ENCODE measurements at regions not wholly inside any gene's neighbourhood (a gene's known extent, or its start where the extent isn't known, plus 50 kb on each side); places are given as distances from the start of the nearest gene placed in this dataset.
"Not testable (repeated sequence)": the region's sequence is repeated elsewhere in the genome, so short reads cannot be mapped to it uniquely, and the experiment has no call there.

DNA sequence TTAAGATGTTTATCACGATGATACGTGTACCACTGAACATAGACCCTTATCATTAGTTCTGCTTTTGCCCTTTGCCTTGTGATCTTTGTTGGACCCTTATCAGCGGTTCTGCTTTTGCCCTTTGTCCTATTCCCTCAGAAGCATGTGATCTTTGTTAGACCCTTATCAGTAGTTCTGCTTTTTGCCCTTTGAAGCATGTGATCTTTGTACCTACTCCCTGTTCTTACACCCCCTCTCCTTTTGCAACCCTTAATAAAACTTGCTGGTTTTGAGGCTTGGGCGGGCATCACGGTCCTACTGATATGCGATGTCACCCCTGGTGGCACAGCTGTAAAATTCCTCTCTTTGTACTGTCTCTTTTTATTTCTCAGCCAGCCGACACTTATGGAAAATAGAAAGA, 117.0 kb downstream of the SDHAF3 start:
- 56 to 70% (median 63%) methylated on average over 7 of the region's 7 CpGs for WGBS, 5 donors
- H3K27me3 ChIP-seq; intact Hi-C loops (cut with DNase I; ENCODE audit: low total_unique reads); H3K4me1 ChIP-seq; H3K27ac ChIP-seq; H3K4me3 ChIP-seq; H3K36me3 ChIP-seq; DNase-seq: not testable (repeated sequence)
- peaks cover 0 to 55% (median 42%) of the 10 kb centered on the region in 4 donors for H3K9me3 ChIP-seq

DNA sequence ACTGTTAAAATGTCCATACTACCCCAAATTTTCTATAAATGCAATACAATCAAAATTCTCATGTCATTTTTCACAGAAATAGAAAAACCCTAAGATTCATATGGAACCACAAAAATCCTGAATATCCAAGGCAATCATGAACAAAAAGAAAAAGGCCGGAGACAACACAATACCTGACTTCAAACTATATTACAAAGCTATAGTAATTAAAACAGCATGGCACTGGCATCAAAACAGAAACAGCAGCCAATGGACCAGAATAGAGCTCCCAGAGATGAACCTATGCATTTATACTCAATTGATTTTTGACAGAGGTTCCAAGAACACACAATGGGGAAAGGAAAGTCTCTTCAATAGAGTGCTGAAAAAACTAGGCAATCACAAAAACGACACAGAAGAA, 128.8 kb downstream of the SDHAF3 start:
- DNase-seq = no peak
- no peak overlapping the region for H3K4me3 ChIP-seq
- H3K4me1 ChIP-seq = no peaks in the 10 kb centered on the region
- intact Hi-C loops (cut with DNase I; ENCODE audit: low total_unique reads) = no loop called here
- peaks cover 0 to 32% (median 20%) of the 10 kb centered on the region in 4 donors for H3K9me3 ChIP-seq
- TF ChIP-seq EP300 (IDR thresholded peaks at IDR 0.05) (no peak), POLR2AphosphoS5 (IDR thresholded peaks at IDR 0.05) (no peak), POLR2A (IDR thresholded peaks at IDR 0.05) (no peak)
- TF ChIP-seq, protein P1, sequence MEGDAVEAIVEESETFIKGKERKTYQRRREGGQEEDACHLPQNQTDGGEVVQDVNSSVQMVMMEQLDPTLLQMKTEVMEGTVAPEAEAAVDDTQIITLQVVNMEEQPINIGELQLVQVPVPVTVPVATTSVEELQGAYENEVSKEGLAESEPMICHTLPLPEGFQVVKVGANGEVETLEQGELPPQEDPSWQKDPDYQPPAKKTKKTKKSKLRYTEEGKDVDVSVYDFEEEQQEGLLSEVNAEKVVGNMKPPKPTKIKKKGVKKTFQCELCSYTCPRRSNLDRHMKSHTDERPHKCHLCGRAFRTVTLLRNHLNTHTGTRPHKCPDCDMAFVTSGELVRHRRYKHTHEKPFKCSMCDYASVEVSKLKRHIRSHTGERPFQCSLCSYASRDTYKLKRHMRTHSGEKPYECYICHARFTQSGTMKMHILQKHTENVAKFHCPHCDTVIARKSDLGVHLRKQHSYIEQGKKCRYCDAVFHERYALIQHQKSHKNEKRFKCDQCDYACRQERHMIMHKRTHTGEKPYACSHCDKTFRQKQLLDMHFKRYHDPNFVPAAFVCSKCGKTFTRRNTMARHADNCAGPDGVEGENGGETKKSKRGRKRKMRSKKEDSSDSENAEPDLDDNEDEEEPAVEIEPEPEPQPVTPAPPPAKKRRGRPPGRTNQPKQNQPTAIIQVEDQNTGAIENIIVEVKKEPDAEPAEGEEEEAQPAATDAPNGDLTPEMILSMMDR (IDR thresholded peaks at IDR 0.05) = no peak
- 52 to 88% (median 76%) methylated on average over 2 of the region's 2 CpGs for WGBS, 5 donors
- H3K27ac ChIP-seq = no peak overlapping the region
- H3K27me3 ChIP-seq = no peaks in the 10 kb centered on the region
- H3K36me3 ChIP-seq = no peaks in the 10 kb centered on the region

DNA sequence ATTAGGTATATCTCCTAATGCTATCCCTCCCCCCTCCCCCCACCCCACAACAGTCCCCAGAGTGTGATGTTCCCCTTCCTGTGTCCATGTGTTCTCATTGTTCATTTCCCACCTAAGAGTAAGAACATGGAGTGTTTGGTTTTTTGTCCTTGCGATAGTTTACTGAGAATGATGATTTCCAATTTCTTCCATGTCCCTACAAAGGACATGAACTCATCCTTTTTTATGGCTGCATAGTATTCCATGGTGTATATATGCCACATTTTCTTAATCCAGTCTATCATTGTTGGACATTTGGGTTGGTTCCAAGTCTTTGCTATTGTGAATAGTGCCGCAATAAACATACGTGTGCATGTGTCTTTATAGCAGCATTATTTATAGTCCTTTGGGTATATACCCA, 140.7 kb downstream of the SDHAF3 start:
- H3K36me3 ChIP-seq; H3K27me3 ChIP-seq; H3K4me1 ChIP-seq; H3K9me3 ChIP-seq; DNase-seq; H3K4me3 ChIP-seq; H3K27ac ChIP-seq; intact Hi-C loops (cut with DNase I; ENCODE audit: low total_unique reads): not testable (repeated sequence)
- WGBS, 5 donors = 75 to 100% (median 89%) methylated on average over 1 of the region's 3 CpGs

DNA sequence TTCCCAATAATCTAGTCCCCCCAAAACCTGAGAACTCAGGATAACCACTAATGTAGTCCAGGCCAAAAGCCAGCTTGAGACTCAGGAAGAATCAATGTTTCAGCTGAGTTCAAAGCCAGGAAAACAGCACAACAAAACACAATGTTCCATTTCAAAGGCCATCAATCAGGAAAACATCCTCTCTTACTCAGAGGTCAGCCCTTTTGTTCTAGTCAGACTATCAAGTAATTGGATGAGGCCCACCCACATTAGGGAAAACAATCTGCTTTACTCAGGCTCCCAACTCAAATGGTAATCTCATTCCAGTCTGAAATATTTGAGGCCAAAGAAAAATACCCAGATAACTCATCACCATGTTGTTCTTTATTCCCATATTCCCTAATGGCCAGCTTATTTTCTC, 152.2 kb downstream of the SDHAF3 start:
- no peak overlapping the region for H3K27ac ChIP-seq
- intact Hi-C loops (cut with DNase I; ENCODE audit: low total_unique reads) = no loop called here

DNA sequence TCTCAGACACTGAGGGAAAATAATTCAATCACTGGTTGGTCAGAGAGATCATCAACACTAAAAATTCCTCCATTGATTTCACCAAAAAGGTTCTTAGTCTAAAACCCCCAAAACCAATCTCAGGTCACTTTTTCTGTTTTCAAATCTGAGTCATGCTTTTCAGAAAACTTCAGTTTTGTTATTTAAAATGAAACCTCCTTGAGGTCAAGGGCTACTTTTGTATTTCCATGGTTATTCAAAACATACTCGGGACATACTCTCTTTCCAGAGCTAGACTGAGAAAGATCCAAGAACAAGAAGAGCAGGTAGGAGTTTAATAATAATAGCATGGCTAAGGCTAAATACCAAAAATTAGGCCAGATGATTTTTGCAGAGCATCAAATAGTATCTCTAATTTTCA, 152.8 kb downstream of the SDHAF3 start:
- no peaks in the 10 kb centered on the region for H3K27me3 ChIP-seq
- intact Hi-C loops (cut with DNase I; ENCODE audit: low total_unique reads) = no loop called here
- no peak for TF ChIP-seq POLR2A (IDR thresholded peaks at IDR 0.05)
- TF ChIP-seq EP300 (IDR thresholded peaks at IDR 0.05) = no peak
- TF ChIP-seq POLR2AphosphoS5 (IDR thresholded peaks at IDR 0.05) = no peak
- TF ChIP-seq, protein P1 (IDR thresholded peaks at IDR 0.05) = no peak
- H3K4me1 ChIP-seq = no peaks in the 10 kb centered on the region
- H3K4me3 ChIP-seq = no peak overlapping the region
- no peak for DNase-seq
- no peaks in the 10 kb centered on the region for H3K36me3 ChIP-seq
- WGBS, 5 donors = 60 to 81% (median 70%) methylated on average over 1 of the region's 1 CpG
- no peaks in the 10 kb centered on the region for H3K9me3 ChIP-seq
- no peak overlapping the region for H3K27ac ChIP-seq

More for the DNA sequence above, 152.2 kb downstream of the SDHAF3 start:
- H3K4me1 ChIP-seq = no peaks in the 10 kb centered on the region
- TF ChIP-seq, protein P1 (IDR thresholded peaks at IDR 0.05) = no peak
- no peak for TF ChIP-seq EP300 (IDR thresholded peaks at IDR 0.05)
- TF ChIP-seq POLR2A (IDR thresholded peaks at IDR 0.05) = no peak
- no peak for TF ChIP-seq POLR2AphosphoS5 (IDR thresholded peaks at IDR 0.05)
- peaks cover 0 to 2% (median 0%) of the 10 kb centered on the region in 4 donors for H3K9me3 ChIP-seq
- no peak for DNase-seq
- H3K36me3 ChIP-seq = no peaks in the 10 kb centered on the region
- no peaks in the 10 kb centered on the region for H3K27me3 ChIP-seq
- no peak overlapping the region for H3K4me3 ChIP-seq

DNA sequence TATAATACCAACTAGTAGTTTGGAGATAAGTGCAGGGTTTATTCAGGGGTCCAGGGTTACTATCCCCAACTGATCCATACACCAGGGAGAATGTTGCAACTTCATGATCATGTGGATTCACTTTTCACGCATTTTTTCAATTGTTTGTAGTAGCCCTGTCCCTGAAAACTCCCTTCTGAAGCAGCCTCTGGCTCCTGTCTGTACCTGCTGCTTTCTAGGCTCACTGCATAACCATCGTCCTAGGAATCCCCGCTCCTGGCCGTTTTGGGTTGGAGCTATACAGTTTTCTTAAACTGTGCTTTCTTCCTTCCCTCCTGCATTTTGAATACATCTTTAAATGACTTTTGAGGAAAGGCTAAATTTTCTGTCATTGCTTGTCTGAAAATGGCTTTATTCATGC, 154.1 kb downstream of the SDHAF3 start:
- intact Hi-C loops (cut with DNase I; ENCODE audit: low total_unique reads) = no loop called here
- Histone ChIP-seq H3K9me3 (no peaks in the 10 kb centered on the region), H3K36me3 (no peaks in the 10 kb centered on the region), H3K4me3 (no peak overlapping the region), H3K27ac (no peak overlapping the region), H3K4me1 (no peaks in the 10 kb centered on the region), H3K27me3 (no peaks in the 10 kb centered on the region)
- WGBS, 5 donors = 77 to 88% (median 80%) methylated on average over 4 of the region's 4 CpGs
- no peak for TF ChIP-seq POLR2A (IDR thresholded peaks at IDR 0.05)
- no peak for TF ChIP-seq EP300 (IDR thresholded peaks at IDR 0.05)
- TF ChIP-seq POLR2AphosphoS5 (IDR thresholded peaks at IDR 0.05) = no peak
- TF ChIP-seq, protein P1 (IDR thresholded peaks at IDR 0.05) = no peak
- DNase-seq = no peak
